Panc1 (cell line): ENCODE measurements at regions not wholly inside any gene's neighbourhood (a gene's known extent, or its start where the extent isn't known, plus 50 kb on each side); places are given as distances from the start of the nearest gene placed in this dataset.

Source experiments
- CTCF ChIP-seq: fragments of 450-650 bp; IDR thresholded peaks from 2 replicates; pipeline ENCODE4 v1.5.1; 2017; ENCODE audit warnings: mild to moderate bottlenecking
- POLR2AphosphoS5 ChIP-seq: IDR thresholded peaks from 2 replicates; pipeline ENCODE4 v1.6.1; 2012; ENCODE audit warnings: mild to moderate bottlenecking, low read depth, low read length, moderate library complexity
- SIN3A ChIP-seq: IDR thresholded peaks from 2 replicates; pipeline ENCODE4 v1.6.1; 2012; ENCODE audit warnings: low read depth, mild to moderate bottlenecking, low read length, moderate library complexity, borderline replicate concordance; ENCODE audit not compliant: insufficient read depth

GRCh38 chr9:95689669-95690068 lies 172.9 kb upstream of the PTCH1 start:
- TF ChIP-seq CTCF: no peak
- TF ChIP-seq POLR2AphosphoS5: no peak
- TF ChIP-seq SIN3A: no peak
